Endothelial cell of umbilical vein (primary cell): ENCODE measurements at regions not wholly inside any gene's neighbourhood (a gene's known extent, or its start where the extent isn't known, plus 50 kb on each side); places are given as distances from the start of the nearest gene placed in this dataset.

Source experiments
- EZH2 ChIP-seq: IDR thresholded peaks from 2 replicates; pipeline ENCODE4 v1.6.1; 2012; ENCODE audit warnings: borderline replicate concordance, low read depth, mild to moderate bottlenecking, moderate library complexity, low read length, inconsistent platforms; ENCODE audit not compliant: severe bottlenecking
- FOS ChIP-seq: IDR thresholded peaks from 2 replicates; pipeline ENCODE4 v1.6.1; 2011; ENCODE audit warnings: mild to moderate bottlenecking, low read length, moderate library complexity, borderline replicate concordance; ENCODE audit not compliant: insufficient read depth
- GATA2 ChIP-seq: IDR thresholded peaks from 2 replicates; pipeline ENCODE4 v1.7.0; 2011; ENCODE audit warnings: low read depth, mild to moderate bottlenecking, moderate library complexity, mixed read lengths, low read length; ENCODE audit not compliant: insufficient read length, insufficient read depth
- JUN ChIP-seq: IDR thresholded peaks from 2 replicates; pipeline ENCODE4 v1.6.1; 2011; ENCODE audit warnings: borderline replicate concordance, low read depth; ENCODE audit not compliant: insufficient read length, insufficient read depth
- POLR2A ChIP-seq: IDR thresholded peaks from 2 replicates; pipeline ENCODE4 v1.6.1; 2012; ENCODE audit warnings: low read depth, mild to moderate bottlenecking, control low read depth, low read length
- POLR2AphosphoS5 ChIP-seq: IDR thresholded peaks from 2 replicates; pipeline ENCODE4 v1.6.1; 2012; ENCODE audit warnings: low read depth, mild to moderate bottlenecking, control low read depth, low read length, moderate library complexity; ENCODE audit not compliant: insufficient read depth
- TF ChIP-seq, protein P1 (sequence below), 2 donors: IDR thresholded peaks; 1 replicate in 1 of 2; 2 replicates in 1 of 2; pipeline ENCODE4 v1.5.1; 2011; ENCODE audit warnings: low read length in 2 of 2, mild to moderate bottlenecking in 2 of 2, moderate library complexity in 2 of 2, control low read depth in 1 of 2, inconsistent platforms in 1 of 2, low read depth in 1 of 2; ENCODE audit not compliant: insufficient read depth in 1 of 2; ENCODE audit errors: extremely low read depth in 1 of 2
- TF ChIP-seq, protein P2 (sequence below): IDR thresholded peaks from 2 replicates; pipeline ENCODE4 v1.6.1; 2011; ENCODE audit not compliant: insufficient read depth, insufficient read length

DNA sequence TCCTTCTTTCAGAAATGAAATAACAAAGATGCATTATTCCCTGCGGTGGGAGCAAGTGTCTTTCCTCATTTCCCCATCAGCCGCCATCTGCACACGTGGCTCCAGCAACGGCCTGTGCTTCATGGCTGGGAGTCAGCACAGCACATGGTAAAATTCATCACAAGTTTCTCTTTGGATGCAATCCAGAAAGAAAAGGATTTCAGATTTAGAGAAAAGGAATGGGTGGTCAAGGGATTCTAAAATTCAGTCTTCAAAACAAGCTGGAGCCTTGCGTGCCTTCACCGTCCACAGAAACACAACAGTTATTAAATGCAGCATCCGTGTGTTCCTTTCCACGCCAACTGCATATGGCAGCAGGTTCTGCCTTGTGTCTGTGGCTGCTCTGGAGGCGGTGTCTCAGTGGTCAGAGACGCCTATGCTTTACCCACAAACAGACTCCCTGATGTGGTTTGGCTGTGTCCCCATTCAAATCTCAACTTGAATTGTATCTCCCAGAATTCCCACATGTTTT is 107.6 kb downstream of the THBS2 start:
- TF ChIP-seq EZH2 (no peak), FOS (no peak), POLR2A (no peak), JUN (no peak), POLR2AphosphoS5 (no peak), GATA2 (no peak)
- TF ChIP-seq, protein P1, sequence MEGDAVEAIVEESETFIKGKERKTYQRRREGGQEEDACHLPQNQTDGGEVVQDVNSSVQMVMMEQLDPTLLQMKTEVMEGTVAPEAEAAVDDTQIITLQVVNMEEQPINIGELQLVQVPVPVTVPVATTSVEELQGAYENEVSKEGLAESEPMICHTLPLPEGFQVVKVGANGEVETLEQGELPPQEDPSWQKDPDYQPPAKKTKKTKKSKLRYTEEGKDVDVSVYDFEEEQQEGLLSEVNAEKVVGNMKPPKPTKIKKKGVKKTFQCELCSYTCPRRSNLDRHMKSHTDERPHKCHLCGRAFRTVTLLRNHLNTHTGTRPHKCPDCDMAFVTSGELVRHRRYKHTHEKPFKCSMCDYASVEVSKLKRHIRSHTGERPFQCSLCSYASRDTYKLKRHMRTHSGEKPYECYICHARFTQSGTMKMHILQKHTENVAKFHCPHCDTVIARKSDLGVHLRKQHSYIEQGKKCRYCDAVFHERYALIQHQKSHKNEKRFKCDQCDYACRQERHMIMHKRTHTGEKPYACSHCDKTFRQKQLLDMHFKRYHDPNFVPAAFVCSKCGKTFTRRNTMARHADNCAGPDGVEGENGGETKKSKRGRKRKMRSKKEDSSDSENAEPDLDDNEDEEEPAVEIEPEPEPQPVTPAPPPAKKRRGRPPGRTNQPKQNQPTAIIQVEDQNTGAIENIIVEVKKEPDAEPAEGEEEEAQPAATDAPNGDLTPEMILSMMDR (IDR thresholded peaks at IDR 0.05; ENCODE audit: extremely low read depth in 1 of 2, insufficient read depth in 1 of 2, low read depth in 1 of 2, low read length in 2 of 2): no peak
- TF ChIP-seq, protein P2, sequence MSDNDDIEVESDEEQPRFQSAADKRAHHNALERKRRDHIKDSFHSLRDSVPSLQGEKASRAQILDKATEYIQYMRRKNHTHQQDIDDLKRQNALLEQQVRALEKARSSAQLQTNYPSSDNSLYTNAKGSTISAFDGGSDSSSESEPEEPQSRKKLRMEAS: no peak
